Calu3 (cell line): ENCODE measurements at regions not wholly inside any gene's neighbourhood (a gene's known extent, or its start where the extent isn't known, plus 50 kb on each side); places are given as distances from the start of the nearest gene placed in this dataset.

Source experiments
- BruUV-seq: library from RNA; stranded (reverse); fragments of 400-500 nt; replicated peaks from 2 replicates; lab custom pipeline; 2021; lab: Mats Ljungman, UMichigan
- CTCF ChIA-PET: fragments of 300-600 bp; sonication (Branson Sonifier 250); formaldehyde crosslinking; loops from one replicate; lab custom pipeline; 2022; ENCODE audit warnings: antibody characterized with exemption; lab: Charles Lee
- DNase-seq: peaks from one replicate; pipeline ENCODE4 v3.0.0; 2022
- H3K27ac Mint-ChIP-seq: one replicate; pipeline ENCODE4 v1.8.0; 2022; ENCODE audit warnings: mixed read lengths; ENCODE audit not compliant: unreplicated experiment
- H3K27me3 Mint-ChIP-seq: one replicate; pipeline ENCODE4 v1.8.0; 2022; ENCODE audit warnings: mixed read lengths; ENCODE audit not compliant: unreplicated experiment
- H3K36me3 Mint-ChIP-seq: one replicate; pipeline ENCODE4 v1.8.0; 2022; ENCODE audit warnings: mild to moderate bottlenecking, moderate library complexity, mixed read lengths; ENCODE audit not compliant: insufficient read depth, unreplicated experiment
- H3K4me1 Mint-ChIP-seq: one replicate; pipeline ENCODE4 v1.8.0; 2022; ENCODE audit warnings: mild to moderate bottlenecking, low read depth, mixed read lengths; ENCODE audit not compliant: unreplicated experiment
- H3K4me3 Mint-ChIP-seq: one replicate; pipeline ENCODE4 v1.8.0; 2022; ENCODE audit warnings: mild to moderate bottlenecking, low read depth, moderate library complexity, mixed read lengths; ENCODE audit not compliant: unreplicated experiment
- H3K9me3 Mint-ChIP-seq: one replicate; pipeline ENCODE4 v1.8.0; 2022; ENCODE audit warnings: low read depth, mixed read lengths; ENCODE audit not compliant: unreplicated experiment
- CTCF ChIP-seq: fragments of 200-600 bp; IDR thresholded peaks from one replicate; pipeline ENCODE4 v1.8.0; 2022; ENCODE audit warnings: antibody characterized with exemption; ENCODE audit not compliant: unreplicated experiment
- intact Hi-C: fragments of 100-400 bp; cut with micrococcal nuclease; formaldehyde crosslinking; loops from one replicate; pipeline ENCODE4 v1.10.0; 2022; ENCODE audit not compliant: unreplicated experiment

- Mint-ChIP-seq H3K4me3 (no peak overlapping the region), H3K36me3 (no peaks in the 10 kb centered on the region), H3K4me1 (no peaks in the 10 kb centered on the region), H3K27ac (no peak overlapping the region), H3K9me3 (peaks cover 9% of the 10 kb centered on the region), H3K27me3 (no peaks in the 10 kb centered on the region)
- BruUV-seq: no TSS peak
- intact Hi-C loops: no loop called here
- TF ChIP-seq CTCF: no peak
- CTCF ChIA-PET: no interaction called here
- no peak for DNase-seq
Measured at GRCh38 chr2:102888514-102888913, 126.7 kb downstream of the TMEM182 start.

- Mint-ChIP-seq H3K27me3 (no peaks in the 10 kb centered on the region), H3K27ac (no peak overlapping the region), H3K36me3 (no peaks in the 10 kb centered on the region), H3K9me3 (peaks cover 6% of the 10 kb centered on the region), H3K4me1 (no peaks in the 10 kb centered on the region), H3K4me3 (no peak overlapping the region)
- DNase-seq: no peak
- no TSS peak for BruUV-seq
- intact Hi-C loops: no loop called here
- CTCF ChIA-PET: no interaction called here
- no peak for TF ChIP-seq CTCF
Measured at GRCh38 chr2:102891296-102891695, 129.5 kb downstream of the TMEM182 start.

GRCh38 chr2:102892698-102893310, 131.0 kb downstream of the TMEM182 start:
- H3K9me3 Mint-ChIP-seq: no peaks in the 10 kb centered on the region
- H3K4me3 Mint-ChIP-seq: no peak overlapping the region
- H3K27ac Mint-ChIP-seq: no peak overlapping the region
- TF ChIP-seq CTCF: no peak
- no peaks in the 10 kb centered on the region for H3K27me3 Mint-ChIP-seq
- intact Hi-C loops: no loop called here
- BruUV-seq: no TSS peak
- CTCF ChIA-PET: no interaction called here
- H3K4me1 Mint-ChIP-seq: no peaks in the 10 kb centered on the region
- DNase-seq: no peak
- no peaks in the 10 kb centered on the region for H3K36me3 Mint-ChIP-seq

- Mint-ChIP-seq H3K4me1 (no peaks in the 10 kb centered on the region), H3K27ac (no peak overlapping the region), H3K9me3 (no peaks in the 10 kb centered on the region), H3K27me3 (no peaks in the 10 kb centered on the region), H3K36me3 (no peaks in the 10 kb centered on the region), H3K4me3 (no peak overlapping the region)
- intact Hi-C loops: no loop called here
- CTCF ChIA-PET: interaction anchor here (0.6 kb wide), 1 partner anchor 713 kb away, joined by 3 read pairs; no protein-coding TSS in a partner anchor
- DNase-seq: no peak
- TF ChIP-seq CTCF: no peak
- no TSS peak for BruUV-seq
Measured at GRCh38 chr2:102893870-102894269, 132.0 kb downstream of the TMEM182 start.
